Transverse colon (tissue), 4 donors: ENCODE measurements at regions not wholly inside any gene's neighbourhood (a gene's known extent, or its start where the extent isn't known, plus 50 kb on each side); places are given as distances from the start of the nearest gene placed in this dataset.

Experiments
- POLR2A ChIP-seq: fragments of 450-650 bp; IDR thresholded peaks from one replicate; pipeline ENCODE4 v1.6.1; 2016; ENCODE audit warnings: antibody characterized with exemption, mild to moderate bottlenecking, moderate library complexity
- POLR2AphosphoS5 ChIP-seq, 3 donors: sonication (generic); formaldehyde crosslinking; IDR thresholded peaks; one replicate each; pipeline ENCODE4 v1.6.1; 2016; ENCODE audit warnings: antibody characterized with exemption in 3 of 3
- TF ChIP-seq, protein P1 (sequence below), 5 experiments: fragments of 200-600 bp in 3 of 5; fragments of 450-650 bp in 2 of 5; sonication (generic) in 3 of 5; IDR thresholded peaks; 1 replicate in 2 of 5; 2 replicates in 3 of 5; pipeline ENCODE4 v1.5.1; 2016 to 2017; ENCODE audit warnings: antibody characterized with exemption in 5 of 5, inconsistent platforms in 3 of 5, mild to moderate bottlenecking in 2 of 5, moderate library complexity in 1 of 5

DNA sequence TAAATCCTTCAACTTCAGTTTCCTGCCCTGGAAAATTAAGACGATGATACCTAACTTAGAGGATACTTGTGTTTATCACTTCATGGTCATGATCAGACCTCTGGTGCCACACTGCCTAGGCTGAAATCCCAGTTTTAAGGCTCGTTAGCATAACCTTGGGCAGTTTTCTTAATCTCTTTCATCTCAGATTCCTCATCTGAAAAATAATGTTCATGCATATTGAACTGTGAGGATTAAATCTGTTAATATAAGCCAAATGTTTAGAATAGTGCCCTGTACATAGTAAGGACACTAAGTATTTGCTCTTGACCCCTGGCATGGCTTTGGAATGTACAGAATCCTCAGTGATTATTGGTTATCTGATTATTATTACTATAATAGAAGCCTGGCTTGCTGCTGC is 79.7 kb downstream of the OGFRL1 start:
- TF ChIP-seq, protein P1, sequence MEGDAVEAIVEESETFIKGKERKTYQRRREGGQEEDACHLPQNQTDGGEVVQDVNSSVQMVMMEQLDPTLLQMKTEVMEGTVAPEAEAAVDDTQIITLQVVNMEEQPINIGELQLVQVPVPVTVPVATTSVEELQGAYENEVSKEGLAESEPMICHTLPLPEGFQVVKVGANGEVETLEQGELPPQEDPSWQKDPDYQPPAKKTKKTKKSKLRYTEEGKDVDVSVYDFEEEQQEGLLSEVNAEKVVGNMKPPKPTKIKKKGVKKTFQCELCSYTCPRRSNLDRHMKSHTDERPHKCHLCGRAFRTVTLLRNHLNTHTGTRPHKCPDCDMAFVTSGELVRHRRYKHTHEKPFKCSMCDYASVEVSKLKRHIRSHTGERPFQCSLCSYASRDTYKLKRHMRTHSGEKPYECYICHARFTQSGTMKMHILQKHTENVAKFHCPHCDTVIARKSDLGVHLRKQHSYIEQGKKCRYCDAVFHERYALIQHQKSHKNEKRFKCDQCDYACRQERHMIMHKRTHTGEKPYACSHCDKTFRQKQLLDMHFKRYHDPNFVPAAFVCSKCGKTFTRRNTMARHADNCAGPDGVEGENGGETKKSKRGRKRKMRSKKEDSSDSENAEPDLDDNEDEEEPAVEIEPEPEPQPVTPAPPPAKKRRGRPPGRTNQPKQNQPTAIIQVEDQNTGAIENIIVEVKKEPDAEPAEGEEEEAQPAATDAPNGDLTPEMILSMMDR (IDR thresholded peaks at IDR 0.05), result no peak
- TF ChIP-seq POLR2A (no peak), POLR2AphosphoS5 (IDR thresholded peaks at IDR 0.05) (no peak)
